Hematopoietic multipotent progenitor cell (in vitro differentiated cells): ENCODE measurements at regions not wholly inside any gene's neighbourhood (a gene's known extent, or its start where the extent isn't known, plus 50 kb on each side); places are given as distances from the start of the nearest gene placed in this dataset.
A peak's percentile ranks its signal among the peaks of the same experiment; 100 is the strongest.

ENCODE experiments used
- DNase-seq, 3 donors: peaks; one replicate each; pipeline ENCODE4 v3.0.0-alpha.2; 2011 to 2015; ENCODE audit warnings: low read depth in 2 of 3, low spot score in 2 of 3

DNA sequence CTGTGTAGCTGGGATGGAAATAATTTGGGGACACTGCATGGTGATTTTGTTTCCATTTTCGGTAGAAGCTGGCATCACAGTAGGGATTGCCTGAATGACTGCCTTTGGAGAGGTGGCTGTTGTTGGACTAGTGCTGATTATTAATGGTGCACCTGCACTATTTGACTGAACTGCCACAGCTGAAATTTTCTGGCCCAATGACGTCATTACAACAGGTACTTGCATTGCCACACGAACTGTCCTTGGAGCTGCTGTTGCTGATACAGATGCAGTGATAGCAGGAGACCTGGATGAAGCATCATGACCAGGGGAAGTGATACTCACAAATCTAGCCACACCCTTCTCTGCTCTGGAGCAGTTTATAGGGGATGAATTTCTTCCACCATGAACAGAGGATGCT is 95.6 kb upstream of the FOXC1 start:
- DNase-seq, result no peak

GRCh38 chr6:1515280-1515679 is 94.4 kb upstream of the FOXC1 start:
- no peak for DNase-seq

GRCh38 chr6:1515781-1516180 is 93.9 kb upstream of the FOXC1 start:
- no peak for DNase-seq

GRCh38 chr6:1516742-1517520 is 92.8 kb upstream of the FOXC1 start:
- DNase-seq, result no peak

- no peak for DNase-seq
Observed at GRCh38 chr6:1518855-1519254, 90.9 kb upstream of the FOXC1 start.

DNA sequence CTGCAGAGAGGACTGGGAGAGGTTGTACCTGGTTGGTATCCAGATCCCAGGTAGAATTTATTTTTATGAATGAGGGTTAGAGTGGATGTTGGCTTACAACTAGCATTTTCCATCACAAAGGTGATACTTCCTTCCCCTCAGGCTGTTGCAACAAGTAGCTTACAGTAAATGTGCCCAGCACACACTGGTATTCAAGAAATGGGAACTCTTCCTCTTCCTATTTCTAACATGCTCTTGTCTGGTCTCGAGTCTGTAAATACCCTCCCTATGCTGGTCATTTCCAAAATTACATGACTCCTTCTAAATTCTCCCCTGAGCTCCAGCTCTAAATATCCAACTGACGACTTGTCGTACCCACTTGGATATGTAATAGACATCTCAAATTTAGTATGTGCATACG is 90.1 kb upstream of the FOXC1 start:
- no peak for DNase-seq

GRCh38 chr6:1522779-1523178 is 86.9 kb upstream of the FOXC1 start:
- DNase-seq, result no peak

DNA sequence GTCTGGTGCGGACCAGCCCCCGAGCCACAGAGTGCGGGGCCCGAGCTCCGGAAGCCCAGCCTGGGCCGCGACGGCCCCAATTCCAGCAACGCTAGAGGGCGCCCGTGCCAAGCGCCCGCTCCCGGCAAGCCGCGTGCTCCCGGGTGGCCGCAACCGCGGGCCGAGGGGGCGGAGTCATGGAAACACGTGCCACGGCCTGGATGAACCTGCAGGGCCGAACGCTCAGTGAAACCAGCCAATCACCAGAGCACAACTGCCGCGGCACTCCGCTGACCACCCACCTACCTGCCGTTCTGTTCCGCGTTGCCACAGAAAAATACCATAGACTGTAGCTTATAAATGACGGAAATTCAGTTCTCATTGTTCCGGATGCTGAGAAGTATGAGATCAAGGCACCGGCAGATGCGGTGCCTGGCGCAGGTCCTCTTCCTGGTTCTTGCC is 85.7 kb upstream of the FOXC1 start:
- DNase-seq, result peak; percentile 52 to 75 (median 69)

GRCh38 chr6:1525364-1526038 is 84.2 kb upstream of the FOXC1 start:
- no peak for DNase-seq

- DNase-seq, result no peak
Observed at GRCh38 chr6:1526398-1527072, 83.2 kb upstream of the FOXC1 start.

DNA sequence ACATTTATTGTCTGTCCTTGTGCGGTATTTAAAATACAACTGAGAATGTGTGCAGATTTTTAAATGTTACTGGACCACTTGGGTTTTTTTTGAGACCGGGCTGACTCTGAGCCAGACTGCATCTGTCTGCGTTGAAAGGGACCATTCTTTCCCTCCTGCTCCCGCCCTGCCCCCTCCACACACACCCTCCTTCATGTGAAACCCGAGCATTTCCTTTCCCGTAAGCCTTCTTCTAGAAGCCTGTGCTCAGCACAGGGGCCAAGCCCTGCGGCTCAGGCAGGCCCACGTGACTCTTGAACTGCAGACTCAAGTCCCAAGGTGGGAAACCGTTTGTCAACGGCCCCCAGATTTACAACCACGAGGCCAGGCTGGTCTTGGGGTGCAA is 82.7 kb upstream of the FOXC1 start:
- peak in 2 of 3 donors; percentile 14 to 35 for DNase-seq

DNA sequence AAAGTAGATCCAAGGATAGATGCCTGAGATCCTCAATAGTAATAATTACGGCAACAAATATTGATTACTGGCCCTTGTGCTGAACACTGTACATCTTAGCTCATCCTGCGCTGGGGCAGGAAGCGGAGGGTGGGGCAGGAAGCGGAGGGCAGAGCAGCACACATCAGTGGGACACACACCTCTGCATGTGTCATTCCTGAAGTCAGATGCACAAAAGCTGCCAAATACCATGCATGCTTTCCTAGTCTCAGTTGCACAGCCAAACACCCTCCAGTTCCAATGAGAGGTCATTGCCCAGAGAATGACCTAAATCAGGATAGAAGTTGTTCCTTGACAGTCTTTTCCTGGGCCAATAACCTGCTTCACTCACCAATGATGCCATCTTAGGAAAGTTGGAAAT is 74.4 kb upstream of the FOXC1 start:
- no peak for DNase-seq

GRCh38 chr6:1536526-1537429 is 72.9 kb upstream of the FOXC1 start:
- DNase-seq, result no peak

DNA sequence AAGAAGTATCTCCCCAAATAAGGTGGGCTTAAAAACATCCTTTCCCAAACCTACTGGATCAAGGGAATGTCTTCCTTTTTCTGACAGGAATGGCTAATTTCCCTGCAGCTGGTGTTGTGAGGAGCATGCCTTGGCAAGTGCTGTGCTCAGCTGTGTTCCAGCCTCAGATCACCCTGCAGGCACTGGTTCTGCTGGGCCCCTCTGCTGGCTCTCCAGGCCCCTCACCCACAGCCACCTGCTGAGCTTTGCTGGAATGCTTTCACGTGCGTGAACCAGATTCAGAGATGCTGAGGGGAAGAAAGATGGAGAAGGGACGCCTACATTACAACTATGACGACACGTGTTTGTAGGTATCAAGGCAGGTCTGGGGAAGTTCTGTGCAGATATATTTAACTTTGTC is 71.3 kb upstream of the FOXC1 start:
- no peak for DNase-seq

DNA sequence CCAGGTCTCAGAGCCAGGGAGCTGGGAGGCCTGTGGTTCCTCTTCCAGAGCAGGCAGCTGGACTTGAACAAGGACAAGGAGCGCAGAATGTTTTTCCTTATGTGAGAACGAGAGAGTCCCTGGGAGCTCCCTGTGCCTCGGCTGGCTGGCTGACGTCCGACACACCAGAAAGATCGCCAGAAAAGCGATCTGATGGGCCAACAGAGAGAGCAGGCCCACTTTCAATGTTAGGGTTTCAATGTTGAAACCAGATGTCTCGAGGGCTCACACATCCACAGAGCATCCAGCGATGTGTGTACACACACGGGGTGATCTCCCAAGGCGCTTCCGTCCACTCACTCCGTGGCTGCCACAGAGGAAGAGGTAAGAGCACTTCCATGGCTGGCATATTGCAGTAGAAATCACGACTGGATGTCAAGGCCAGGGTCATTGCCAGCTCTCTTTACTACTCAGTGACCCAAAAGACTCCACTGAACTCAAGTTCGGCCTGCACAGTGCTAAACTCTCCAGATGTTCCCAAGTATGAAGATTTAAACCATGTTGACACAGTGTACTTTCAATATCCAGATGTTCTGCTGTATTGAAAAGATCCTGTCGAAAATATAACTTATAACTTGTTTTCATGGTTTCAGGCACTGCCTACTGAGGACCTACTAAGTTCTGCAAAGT is 70.8 kb upstream of the FOXC1 start:
- no peak for DNase-seq

DNA sequence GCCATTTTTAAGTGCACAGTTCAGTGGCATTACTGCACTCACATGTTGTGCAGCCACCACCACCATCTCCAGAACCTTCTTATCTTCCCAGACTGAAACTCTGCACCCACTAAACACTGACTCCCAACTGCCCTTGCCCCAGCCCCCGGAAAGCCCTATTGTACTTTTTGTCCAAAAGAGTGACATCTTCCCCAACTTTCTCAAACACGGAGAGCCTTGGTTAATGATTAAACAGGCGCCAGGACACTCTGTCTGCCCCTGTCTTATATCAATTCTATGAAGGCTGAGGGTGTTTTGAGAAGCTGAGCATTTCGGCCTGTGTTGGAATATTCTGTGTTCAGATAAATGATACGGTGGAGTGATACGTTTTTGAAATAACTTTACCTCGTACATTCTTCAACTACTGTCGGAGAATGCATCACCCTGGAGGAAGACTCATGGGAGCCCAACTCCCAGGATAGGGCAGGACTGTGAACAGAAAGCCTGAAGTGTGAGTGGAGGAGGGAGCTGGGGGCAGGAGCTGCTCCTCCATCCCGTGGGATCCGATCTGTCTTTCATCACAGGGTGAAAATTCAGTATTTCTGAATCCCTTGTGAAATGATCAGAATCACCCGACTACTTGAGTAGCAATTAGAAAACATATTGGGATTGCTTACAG is 68.7 kb upstream of the FOXC1 start:
- DNase-seq, result no peak

DNA sequence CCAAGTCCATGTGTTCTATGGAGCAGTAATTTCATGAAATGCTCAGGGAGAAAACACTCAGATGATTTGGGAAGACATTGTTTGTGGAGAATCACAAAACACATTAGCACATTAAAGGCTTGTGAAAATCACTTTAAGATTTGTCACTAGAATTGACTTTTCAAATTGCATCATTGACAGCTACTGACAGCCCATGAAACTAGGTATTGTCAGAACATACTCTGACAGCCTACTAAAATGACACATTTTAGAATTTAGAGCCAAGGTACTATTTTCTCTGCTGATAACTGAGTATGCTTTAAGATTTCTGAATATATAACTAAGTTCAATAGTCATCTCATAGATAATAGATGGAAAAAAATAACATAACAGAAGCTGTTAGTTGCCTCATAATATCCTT is 67.4 kb upstream of the FOXC1 start:
- DNase-seq, result no peak

- no peak for DNase-seq
Observed at GRCh38 chr6:1542764-1543163, 67.0 kb upstream of the FOXC1 start.

DNA sequence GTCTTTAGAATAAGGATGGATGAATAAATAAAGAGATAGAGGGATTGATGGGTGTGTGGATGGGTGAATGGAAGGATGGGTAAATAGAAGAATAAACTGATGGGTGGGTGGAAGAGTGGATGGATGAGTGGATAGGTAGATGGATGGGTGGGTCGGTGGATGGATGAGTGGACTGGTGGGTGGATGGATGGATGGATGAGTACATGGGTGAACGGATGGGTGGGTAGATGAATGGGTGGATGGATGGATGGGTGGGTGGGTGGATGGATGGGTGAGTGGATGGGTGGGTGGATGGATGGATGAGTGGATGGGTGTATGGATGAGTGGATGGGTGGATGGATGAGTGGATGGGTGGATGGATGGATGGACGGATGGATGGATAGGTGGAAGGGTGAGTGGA is 65.7 kb upstream of the FOXC1 start:
- DNase-seq, result no peak

DNA sequence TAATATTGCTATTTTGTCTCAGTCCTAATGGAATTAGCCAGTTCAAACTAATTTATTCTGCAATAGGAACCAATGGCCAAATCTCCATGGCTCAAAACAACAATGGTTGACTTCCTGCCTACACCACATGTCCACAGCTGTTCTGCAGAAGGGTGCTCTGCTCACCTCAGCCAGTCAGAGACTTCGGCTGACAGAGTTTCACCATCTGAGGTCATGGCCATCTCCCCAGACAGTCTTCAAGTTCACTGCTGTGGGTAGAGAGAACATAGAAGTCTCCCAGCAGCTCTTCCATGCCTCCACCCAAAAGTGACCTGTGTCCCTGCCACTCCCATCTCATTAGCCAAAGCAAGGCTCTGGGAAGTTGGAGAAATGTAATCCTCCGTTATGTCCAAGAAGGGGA is 65.1 kb upstream of the FOXC1 start:
- DNase-seq, result no peak
